H9 (cell line): ENCODE measurements at regions not wholly inside any gene's neighbourhood (a gene's known extent, or its start where the extent isn't known, plus 50 kb on each side); places are given as distances from the start of the nearest gene placed in this dataset.

Experiments
- DNase-seq: peaks from one replicate; pipeline ENCODE4 v3.0.0-alpha.2; 2017
- H2AFZ ChIP-seq: one replicate; pipeline ENCODE4 v1.6.1; 2013; ENCODE audit warnings: mild to moderate bottlenecking, low read length, control low read depth, moderate library complexity
- H2AK5ac ChIP-seq: 2 replicates; pipeline ENCODE4 v1.6.1; 2013; ENCODE audit warnings: low read length, control low read depth, mixed read lengths; ENCODE audit not compliant: insufficient read length
- H2BK120ac ChIP-seq: one replicate; pipeline ENCODE4 v1.6.1; 2013; ENCODE audit warnings: low read depth, mild to moderate bottlenecking, low read length, control low read depth, inconsistent platforms; ENCODE audit not compliant: poor library complexity, severe bottlenecking
- H2BK12ac ChIP-seq: 2 replicates; pipeline ENCODE4 v1.6.1; 2013; ENCODE audit warnings: low read length, control low read depth, mixed read lengths, low read depth; ENCODE audit not compliant: insufficient read length
- H2BK15ac ChIP-seq: 2 replicates; pipeline ENCODE4 v1.6.1; 2013; ENCODE audit warnings: low read depth, low read length, control low read depth
- H2BK20ac ChIP-seq: one replicate; pipeline ENCODE4 v1.6.1; 2013; ENCODE audit warnings: low read depth, mild to moderate bottlenecking, low read length, control low read depth, inconsistent platforms; ENCODE audit not compliant: poor library complexity, severe bottlenecking
- H2BK5ac ChIP-seq: 2 replicates; pipeline ENCODE4 v1.6.1; 2013; ENCODE audit warnings: low read length, control low read depth, mixed read lengths; ENCODE audit not compliant: insufficient read length
- H3K14ac ChIP-seq: 2 replicates; pipeline ENCODE4 v1.6.1; 2013; ENCODE audit warnings: low read length, control low read depth; ENCODE audit not compliant: insufficient read depth
- H3K18ac ChIP-seq: 2 replicates; pipeline ENCODE4 v1.6.1; 2013; ENCODE audit warnings: low read depth, mild to moderate bottlenecking, mixed read lengths, low read length, control low read depth; ENCODE audit not compliant: insufficient read length
- H3K23ac ChIP-seq: 2 replicates; pipeline ENCODE4 v1.6.1; 2013; ENCODE audit warnings: low read length, control low read depth, mixed read lengths, low read depth; ENCODE audit not compliant: insufficient read length
- H3K23me2 ChIP-seq: 2 replicates; pipeline ENCODE4 v1.6.1; 2013; ENCODE audit warnings: low read depth, mild to moderate bottlenecking, mixed read lengths, low read length, control low read depth; ENCODE audit not compliant: insufficient read length, poor library complexity, severe bottlenecking
- H3K27ac ChIP-seq: 2 replicates; pipeline ENCODE4 v1.5.1; 2013; ENCODE audit warnings: low read length, control low read depth, mixed read lengths, low read depth; ENCODE audit not compliant: insufficient read length
- H3K27me3 ChIP-seq: 2 replicates; pipeline ENCODE4 v1.6.1; 2013; ENCODE audit warnings: low read length, control low read depth, inconsistent platforms; ENCODE audit not compliant: insufficient read depth
- H3K4ac ChIP-seq: 2 replicates; pipeline ENCODE4 v1.6.1; 2013; ENCODE audit warnings: low read depth, mild to moderate bottlenecking, control low read depth, inconsistent platforms, low read length, moderate library complexity
- H3K4me1 ChIP-seq: 2 replicates; pipeline ENCODE4 v1.6.1; 2013; ENCODE audit warnings: low read length, control low read depth, inconsistent platforms; ENCODE audit not compliant: insufficient read depth
- H3K4me2 ChIP-seq: 2 replicates; pipeline ENCODE4 v1.6.1; 2013; ENCODE audit warnings: low read length, control low read depth, mixed read lengths; ENCODE audit not compliant: insufficient read length, insufficient read depth
- H3K56ac ChIP-seq: 2 replicates; pipeline ENCODE4 v1.6.1; 2013; ENCODE audit warnings: low read depth, mild to moderate bottlenecking, mixed read lengths, low read length, control low read depth; ENCODE audit not compliant: insufficient read length
- H3K79me1 ChIP-seq: 2 replicates; pipeline ENCODE4 v1.6.1; 2013; ENCODE audit warnings: low read depth, mild to moderate bottlenecking, moderate library complexity, low read length, control low read depth, inconsistent platforms; ENCODE audit not compliant: insufficient read depth, poor library complexity, severe bottlenecking
- H3K79me2 ChIP-seq: 2 replicates; pipeline ENCODE4 v1.6.1; 2013; ENCODE audit warnings: low read length, control low read depth, inconsistent platforms; ENCODE audit not compliant: insufficient read depth
- H3K9ac ChIP-seq: 2 replicates; pipeline ENCODE4 v1.6.1; 2013; ENCODE audit warnings: low read length, control low read depth, mixed read lengths; ENCODE audit not compliant: insufficient read length; ENCODE audit errors: extremely low read depth
- H3K9me3 ChIP-seq: one replicate; pipeline ENCODE4 v1.6.1; 2013; ENCODE audit warnings: low read depth, low read length, inconsistent platforms; ENCODE audit not compliant: control insufficient read depth
- H3T11ph ChIP-seq: one replicate; pipeline ENCODE4 v1.6.1; 2013; ENCODE audit warnings: mild to moderate bottlenecking, low read length, control low read depth, inconsistent platforms
- H4K20me1 ChIP-seq: one replicate; pipeline ENCODE4 v1.6.1; 2013; ENCODE audit not compliant: control insufficient read depth, insufficient read length, insufficient read depth
- H4K5ac ChIP-seq: 2 replicates; pipeline ENCODE4 v1.6.1; 2013; ENCODE audit warnings: low read depth, mild to moderate bottlenecking, mixed read lengths, low read length, control low read depth; ENCODE audit not compliant: insufficient read length
- H4K8ac ChIP-seq: replicated peaks from 2 replicates; pipeline ENCODE4 v1.6.1; 2013; ENCODE audit warnings: low read length, control low read depth, mixed read lengths, low read depth; ENCODE audit not compliant: insufficient read length
- H4K91ac ChIP-seq: 2 replicates; pipeline ENCODE4 v1.6.1; 2013; ENCODE audit warnings: low read depth, mild to moderate bottlenecking, moderate library complexity, mixed read lengths, low read length, control low read depth; ENCODE audit not compliant: insufficient read length
- H3K27ac Mint-ChIP-seq, 3 experiments: 2 replicates in 2 of 3; 3 replicates in 1 of 3; pipeline ENCODE4 v1.8.0; 2020 to 2021; ENCODE audit warnings: mixed read lengths in 3 of 3, mild to moderate bottlenecking in 1 of 3, moderate library complexity in 1 of 3
- H3K27me3 Mint-ChIP-seq: 2 replicates; pipeline ENCODE4 v1.8.0; 2021; ENCODE audit warnings: low read depth, mild to moderate bottlenecking, moderate library complexity, mixed read lengths
- H3K36me3 Mint-ChIP-seq, 3 experiments: 2 replicates in 2 of 3; 3 replicates in 1 of 3; pipeline ENCODE4 v1.8.0; 2020 to 2021; ENCODE audit warnings: low read depth in 3 of 3, mixed read lengths in 3 of 3; ENCODE audit not compliant: insufficient read depth in 1 of 3
- H3K4me1 Mint-ChIP-seq, 2 experiments: 2 replicates each; pipeline ENCODE4 v1.8.0; 2020; ENCODE audit warnings: mixed read lengths in 2 of 2
- H3K4me3 Mint-ChIP-seq, 2 experiments: 2 replicates in 1 of 2; 3 replicates in 1 of 2; pipeline ENCODE4 v1.8.0; 2020 to 2021; ENCODE audit warnings: mild to moderate bottlenecking in 2 of 2, mixed read lengths in 2 of 2, moderate library complexity in 1 of 2
- H3K9me3 Mint-ChIP-seq, 2 experiments: 2 replicates in 1 of 2; 3 replicates in 1 of 2; pipeline ENCODE4 v1.8.0; 2020; ENCODE audit warnings: mild to moderate bottlenecking in 2 of 2, mixed read lengths in 2 of 2, moderate library complexity in 1 of 2
- WGBS: extraction: QIAGEN DNeasy Blood & Tissue Kit; methylation state at CpG from one replicate; pipeline ENCODE4 v1.1.7; 2013; ENCODE audit warnings: missing lambda C conversion rate, low lambda C conversion rate, mixed read lengths; ENCODE audit not compliant: insufficient read length; ENCODE audit errors: extremely low coverage; 5-methylcytosine and 5-hydroxymethylcytosine counted together
- TF ChIP-seq, protein P1 (sequence below): fragments of 200-600 bp; sonication (generic); conservative IDR thresholded peaks from 3 replicates; pipeline ENCODE4 v1.8.0; 2021; ENCODE audit warnings: antibody characterized with exemption, mild to moderate bottlenecking

DNA sequence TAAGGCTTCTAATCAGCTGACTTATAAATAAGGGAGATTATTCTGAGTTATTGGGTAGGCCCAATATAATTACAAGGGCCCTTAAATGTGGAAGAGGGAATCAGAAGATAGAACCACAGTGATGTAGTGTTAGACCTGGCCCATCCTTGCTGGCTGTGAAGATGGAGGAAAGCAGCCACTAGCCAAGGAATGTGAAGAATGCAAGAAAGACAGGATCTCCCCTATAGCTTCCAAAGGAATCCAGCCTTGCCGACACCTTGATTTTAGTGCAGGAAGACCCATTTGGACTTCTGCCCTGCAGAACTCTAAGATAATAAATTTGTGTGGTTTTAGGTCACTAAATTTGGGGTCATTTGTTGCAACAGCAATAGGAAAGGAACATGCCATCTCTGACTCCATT is 150.6 kb downstream of the SPATA18 start:
- H4K8ac ChIP-seq, result no peak overlapping the region
- no peak overlapping the region for H3K56ac ChIP-seq
- no peaks in the 10 kb centered on the region; the same call in 1 of the 2 replicates for H3K27me3 Mint-ChIP-seq
- H2BK12ac ChIP-seq, result no peak overlapping the region
- H3K79me2 ChIP-seq, result no peaks in the 10 kb centered on the region
- H4K5ac ChIP-seq, result no peak overlapping the region
- H4K91ac ChIP-seq, result no peak overlapping the region
- H2BK20ac ChIP-seq, result no peak overlapping the region
- no peak overlapping the region for H3K9ac ChIP-seq
- H3K4me3 Mint-ChIP-seq, result no peak overlapping the region
- H3K4me1 ChIP-seq, result peaks cover 6% of the 10 kb centered on the region; the same call in 1 of the 2 replicates
- H3K4ac ChIP-seq, result no peak overlapping the region
- H2BK15ac ChIP-seq, result no peak overlapping the region
- H3K27ac ChIP-seq, result no peak overlapping the region
- TF ChIP-seq, protein P1, sequence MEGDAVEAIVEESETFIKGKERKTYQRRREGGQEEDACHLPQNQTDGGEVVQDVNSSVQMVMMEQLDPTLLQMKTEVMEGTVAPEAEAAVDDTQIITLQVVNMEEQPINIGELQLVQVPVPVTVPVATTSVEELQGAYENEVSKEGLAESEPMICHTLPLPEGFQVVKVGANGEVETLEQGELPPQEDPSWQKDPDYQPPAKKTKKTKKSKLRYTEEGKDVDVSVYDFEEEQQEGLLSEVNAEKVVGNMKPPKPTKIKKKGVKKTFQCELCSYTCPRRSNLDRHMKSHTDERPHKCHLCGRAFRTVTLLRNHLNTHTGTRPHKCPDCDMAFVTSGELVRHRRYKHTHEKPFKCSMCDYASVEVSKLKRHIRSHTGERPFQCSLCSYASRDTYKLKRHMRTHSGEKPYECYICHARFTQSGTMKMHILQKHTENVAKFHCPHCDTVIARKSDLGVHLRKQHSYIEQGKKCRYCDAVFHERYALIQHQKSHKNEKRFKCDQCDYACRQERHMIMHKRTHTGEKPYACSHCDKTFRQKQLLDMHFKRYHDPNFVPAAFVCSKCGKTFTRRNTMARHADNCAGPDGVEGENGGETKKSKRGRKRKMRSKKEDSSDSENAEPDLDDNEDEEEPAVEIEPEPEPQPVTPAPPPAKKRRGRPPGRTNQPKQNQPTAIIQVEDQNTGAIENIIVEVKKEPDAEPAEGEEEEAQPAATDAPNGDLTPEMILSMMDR, result no peak
- no peaks in the 10 kb centered on the region; a peak in 1 of 7 replicates for H3K36me3 Mint-ChIP-seq
- H3T11ph ChIP-seq, result no peak overlapping the region
- no peaks in the 10 kb centered on the region for H3K27me3 ChIP-seq
- H3K9me3 ChIP-seq, result no peaks in the 10 kb centered on the region
- no peak overlapping the region for H3K23ac ChIP-seq
- no CpG with 5 or more reads among the region's 1 CpG for WGBS
- no peak overlapping the region for H2BK5ac ChIP-seq
- H2AK5ac ChIP-seq, result no peak overlapping the region
- no peak overlapping the region for H3K27ac Mint-ChIP-seq
- H3K18ac ChIP-seq, result no peak overlapping the region
- H3K79me1 ChIP-seq, result no peaks in the 10 kb centered on the region
- H4K20me1 ChIP-seq, result peaks cover 3% of the 10 kb centered on the region
- no peak overlapping the region for H2BK120ac ChIP-seq
- no peaks in the 10 kb centered on the region for H3K23me2 ChIP-seq
- no peak overlapping the region for H3K4me2 ChIP-seq
- peaks cover 36 to 38% of the 10 kb centered on the region in 2 experiments for H3K4me1 Mint-ChIP-seq
- no peak overlapping the region for H3K14ac ChIP-seq
- peaks cover 0 to 3% of the 10 kb centered on the region in 2 experiments; a peak in 2 of 5 replicates for H3K9me3 Mint-ChIP-seq
- DNase-seq, result no peak
- no peak overlapping the region for H2AFZ ChIP-seq
